GM19240 (cell line): ENCODE measurements at regions not wholly inside any gene's neighbourhood (a gene's known extent, or its start where the extent isn't known, plus 50 kb on each side); places are given as distances from the start of the nearest gene placed in this dataset.

Experiments used
- DNase-seq: peaks from one replicate; pipeline ENCODE4 v3.0.0; 2011; ENCODE audit warnings: low spot score; ENCODE audit not compliant: insufficient read length

- no peak for DNase-seq
Measured at GRCh38 chr5:67248703-67249589, 52.3 kb upstream of the CD180 start.

- DNase-seq, result no peak
Measured at GRCh38 chr5:67246546-67247268, 50.1 kb upstream of the CD180 start.
